CD4-positive, alpha-beta T cell treated with Interleukin-6 for 4 hours (primary cell): ENCODE measurements at regions not wholly inside any gene's neighbourhood (a gene's known extent, or its start where the extent isn't known, plus 50 kb on each side); places are given as distances from the start of the nearest gene placed in this dataset.

Source experiments
- DNase-seq: peaks from one replicate; pipeline ENCODE4 v3.0.0-alpha.2; 2020; ENCODE audit warnings: mixed read lengths

DNA sequence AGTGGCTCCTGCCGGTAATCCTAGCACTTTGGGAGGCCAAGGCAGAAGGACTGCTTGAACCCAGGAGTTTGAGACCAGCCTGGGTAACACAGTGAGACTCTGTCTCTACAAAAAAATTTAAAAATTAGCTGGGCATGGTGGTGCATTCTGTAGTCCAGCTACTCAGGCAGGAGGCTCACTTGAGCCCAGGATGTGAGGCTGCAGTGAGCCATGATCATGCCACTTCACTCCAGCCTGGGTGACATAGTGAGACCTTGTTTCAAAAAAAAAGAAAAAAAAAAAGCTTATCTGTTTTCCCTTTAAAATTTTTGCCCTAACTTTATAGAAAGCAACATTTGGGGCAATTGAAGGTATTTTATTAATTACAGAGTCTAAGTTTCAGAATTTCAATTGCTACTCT is 486.0 kb downstream of the BCAT1 start:
- no peak for DNase-seq

- no peak for DNase-seq
Observed at GRCh38 chr12:24460506-24460905, 488.4 kb downstream of the BCAT1 start.

DNA sequence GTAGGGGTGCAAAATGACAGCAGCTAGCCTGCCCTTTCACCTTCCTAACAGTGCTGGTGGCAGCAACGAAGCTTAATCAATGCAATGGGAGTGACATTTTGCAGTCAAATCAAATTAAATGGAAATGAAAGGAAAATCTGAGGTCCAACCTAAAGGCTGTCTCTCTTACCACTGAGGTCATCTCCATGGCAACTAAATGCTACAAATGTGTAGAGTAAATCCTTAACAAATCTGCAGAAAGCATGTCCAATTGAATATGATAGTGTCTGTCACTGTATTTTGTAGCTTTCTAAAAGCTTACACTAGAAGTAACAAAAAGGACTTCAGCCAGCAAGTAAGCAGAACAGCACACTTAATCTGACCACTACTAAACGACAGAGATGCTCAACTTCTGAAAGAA is 488.8 kb downstream of the BCAT1 start:
- DNase-seq = no peak

GRCh38 chr12:24455811-24456210 is 493.1 kb downstream of the BCAT1 start:
- no peak for DNase-seq

DNA sequence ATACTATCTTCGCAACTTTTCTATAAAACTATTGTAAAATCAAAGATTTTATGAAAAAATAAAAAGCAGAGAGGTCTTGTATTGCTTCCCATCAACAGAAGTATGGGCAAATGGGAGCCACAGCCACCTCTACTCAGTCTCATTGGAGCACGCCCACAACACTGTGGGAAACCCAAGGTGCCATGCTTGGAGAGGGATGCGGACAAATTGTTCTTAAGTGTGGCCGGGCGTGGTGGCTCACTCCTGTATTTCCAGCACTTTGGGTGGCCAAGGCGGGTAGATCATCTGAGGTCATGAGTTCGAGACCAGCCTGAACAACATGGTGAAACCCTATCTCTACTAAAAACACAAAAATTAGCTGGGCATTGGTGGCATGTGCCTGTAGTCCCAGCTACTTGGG is 498.2 kb upstream of the SOX5 start:
- no peak for DNase-seq

- no peak for DNase-seq
Observed at GRCh38 chr12:24446287-24446686, 496.8 kb upstream of the SOX5 start.

DNA sequence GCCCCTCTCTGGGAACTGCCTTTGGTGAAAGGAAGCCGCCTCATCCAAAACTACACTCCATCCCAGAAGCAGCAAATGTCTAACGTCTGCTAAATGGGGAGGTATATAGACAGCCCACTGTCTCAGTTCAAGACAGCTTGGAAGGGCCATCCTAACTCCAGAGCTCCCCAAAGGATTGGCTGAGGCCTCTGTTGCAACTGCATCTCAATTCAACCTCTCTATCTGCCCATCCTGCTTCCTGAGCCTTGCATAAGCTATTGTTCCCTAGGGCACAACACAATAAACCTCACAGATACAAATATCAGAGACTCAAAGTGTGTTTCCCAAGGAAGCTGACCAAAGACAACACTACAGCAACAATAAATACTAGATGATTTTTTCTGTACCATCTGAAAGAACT is 495.2 kb upstream of the SOX5 start:
- no peak for DNase-seq

DNA sequence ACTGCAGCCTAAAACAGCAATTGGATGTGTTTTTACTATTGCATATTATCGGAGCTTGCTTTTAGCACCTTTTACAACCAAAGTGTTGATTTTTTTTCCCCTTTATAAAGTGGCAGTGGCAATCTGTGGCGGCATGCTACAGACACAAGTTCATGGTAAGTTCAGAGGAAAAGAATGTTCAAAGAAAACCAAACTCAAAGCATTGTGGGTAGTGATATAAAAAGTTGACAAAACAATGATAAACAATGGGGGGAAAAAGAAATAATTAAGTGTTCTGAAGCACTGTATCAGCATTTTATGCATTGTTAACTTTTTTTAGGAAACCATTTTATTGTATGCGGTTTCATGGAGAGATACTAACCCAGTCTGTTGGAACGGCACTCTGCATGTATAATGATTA is 492.0 kb upstream of the SOX5 start:
- DNase-seq = no peak

- no peak for DNase-seq
Observed at GRCh38 chr12:24436667-24437066, 487.2 kb upstream of the SOX5 start.

DNA sequence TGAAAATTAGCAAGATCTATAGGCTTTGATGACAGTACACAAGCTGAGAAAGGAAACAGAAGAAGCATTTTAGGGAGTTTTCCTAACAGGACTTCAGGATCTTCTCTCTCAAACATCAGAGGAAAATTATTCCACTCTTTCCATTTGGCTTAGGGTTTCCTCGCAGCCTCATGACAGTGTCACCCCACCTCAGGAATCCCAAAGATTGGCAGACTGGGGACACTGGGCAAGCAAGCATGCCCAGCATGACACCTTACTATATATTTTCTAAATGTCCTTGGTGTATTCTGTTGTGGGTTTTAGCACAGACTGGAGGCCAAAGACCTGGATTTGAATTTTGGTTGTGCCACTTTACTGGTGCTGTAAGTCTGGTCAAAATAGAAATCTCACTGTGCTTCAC is 482.4 kb upstream of the SOX5 start:
- DNase-seq = no peak

- DNase-seq = no peak
Observed at GRCh38 chr12:24427776-24428175, 478.3 kb upstream of the SOX5 start.

GRCh38 chr12:24425601-24425970 is 476.1 kb upstream of the SOX5 start:
- no peak for DNase-seq

- no peak for DNase-seq
Observed at GRCh38 chr12:24424889-24425600, 475.6 kb upstream of the SOX5 start.

GRCh38 chr12:24424376-24424775 is 474.9 kb upstream of the SOX5 start:
- DNase-seq = no peak

- DNase-seq = no peak
Observed at GRCh38 chr12:24423611-24424010, 474.1 kb upstream of the SOX5 start.

GRCh38 chr12:24421759-24422158 is 472.3 kb upstream of the SOX5 start:
- DNase-seq = no peak

DNA sequence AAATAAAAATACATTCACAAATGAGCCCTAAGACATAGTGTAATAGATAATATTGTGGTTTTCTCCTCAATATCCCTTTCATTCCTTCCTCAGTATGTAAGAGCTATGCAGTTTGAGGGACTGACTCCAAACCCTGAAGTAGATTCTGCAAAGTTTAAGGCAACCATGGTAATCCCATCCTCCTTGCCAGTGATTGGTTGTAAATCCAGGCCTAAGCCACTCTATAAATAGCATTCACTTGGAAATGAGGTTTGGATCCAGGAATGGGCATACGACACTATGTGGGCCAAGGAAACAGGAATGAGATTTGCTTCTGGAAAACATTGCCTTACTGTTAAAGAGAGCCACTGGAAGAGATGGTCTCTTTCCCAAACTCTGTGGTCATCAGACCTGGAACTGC is 468.7 kb upstream of the SOX5 start:
- DNase-seq = no peak

GRCh38 chr12:24416423-24417109 is 467.1 kb upstream of the SOX5 start:
- no peak for DNase-seq

- no peak for DNase-seq
Observed at GRCh38 chr12:24415934-24416333, 466.5 kb upstream of the SOX5 start.

- DNase-seq = no peak
Observed at GRCh38 chr12:24414480-24414879, 465.0 kb upstream of the SOX5 start.

DNA sequence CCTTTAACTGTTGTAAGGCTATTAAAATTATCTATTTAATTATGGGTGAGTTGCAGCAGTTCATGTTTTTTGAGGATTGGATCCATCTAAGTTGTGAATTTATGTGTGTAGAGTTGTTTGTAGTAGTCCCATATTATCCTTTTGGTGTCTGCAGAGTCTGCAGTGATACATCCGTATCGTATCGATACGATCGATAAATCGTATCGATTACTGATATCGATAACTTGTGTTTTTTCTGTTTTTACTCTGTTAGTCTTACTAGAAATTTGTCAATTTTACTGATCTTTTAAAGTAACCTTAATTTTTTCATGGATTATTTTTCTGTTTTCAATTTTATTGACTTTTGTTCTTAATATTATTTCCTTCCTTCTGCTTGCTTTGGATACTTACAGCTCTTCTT is 462.5 kb upstream of the SOX5 start:
- DNase-seq = no peak

DNA sequence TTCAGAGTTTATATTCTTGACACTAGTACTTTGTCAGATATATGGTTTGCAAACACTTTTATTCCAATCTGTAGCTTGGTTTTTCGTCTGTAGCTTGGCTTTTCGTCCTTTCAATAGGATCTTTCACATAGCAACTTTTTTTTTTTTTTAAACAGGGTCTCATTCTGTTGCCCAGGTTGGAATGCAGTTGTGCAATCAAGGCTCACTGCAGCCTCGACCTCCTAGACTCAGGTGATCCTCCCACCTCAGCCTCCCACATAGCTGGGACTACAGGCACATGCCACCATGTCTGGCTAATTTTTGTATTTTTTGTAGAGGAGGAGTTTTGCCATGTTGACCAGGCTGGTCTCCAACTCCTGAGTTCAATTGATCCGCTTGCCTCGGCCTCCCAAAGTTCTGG is 460.4 kb upstream of the SOX5 start:
- DNase-seq = no peak

DNA sequence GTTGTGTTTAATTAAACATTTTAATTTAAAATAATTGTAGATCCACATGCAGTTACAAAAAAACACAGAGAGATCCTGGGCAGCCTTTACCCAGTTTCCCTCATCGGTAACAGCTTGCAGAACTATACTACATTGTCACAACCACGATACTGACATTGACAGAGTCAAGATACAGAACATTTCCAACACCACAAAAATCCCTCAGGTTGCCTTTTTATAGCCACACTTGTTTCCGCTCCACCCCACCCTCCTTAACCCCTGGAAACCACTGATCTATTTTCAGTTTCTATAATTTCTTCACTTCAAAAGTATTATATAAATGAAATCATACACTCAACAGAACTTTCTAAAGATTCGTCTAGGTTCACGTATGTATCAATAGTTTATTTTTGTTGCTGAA is 458.8 kb upstream of the SOX5 start:
- no peak for DNase-seq

GRCh38 chr12:24407884-24408283 is 458.4 kb upstream of the SOX5 start:
- no peak for DNase-seq
